MCF 10A (cell line): ENCODE measurements at regions not wholly inside any gene's neighbourhood (a gene's known extent, or its start where the extent isn't known, plus 50 kb on each side); places are given as distances from the start of the nearest gene placed in this dataset.

ENCODE experiments used
- BruUV-seq: library from RNA; stranded (reverse); fragments of 400-500 nt; replicated peaks from 2 replicates; lab custom pipeline; 2021; lab: Mats Ljungman, UMichigan
- CTCF ChIA-PET: fragments of 300-600 bp; sonication (Branson Sonifier 250); formaldehyde crosslinking; extraction: SDS; loops from one replicate; lab custom pipeline; 2021; ENCODE audit warnings: antibody characterized with exemption, inconsistent platforms; lab: Yijun Ruan, JAX
- POLR2A ChIA-PET: fragments of 300-600, 350-650 bp; sonication (Branson Sonifier 250); formaldehyde crosslinking; extraction: SDS; loops from one replicate; lab custom pipeline; 2020; ENCODE audit warnings: antibody characterized with exemption, inconsistent platforms; lab: Yijun Ruan, JAX
- DNase-seq: peaks from one replicate; pipeline ENCODE4 v3.0.0-alpha.2; 2018; ENCODE audit not compliant: unreplicated experiment
- H3K27ac Mint-ChIP-seq: one replicate; pipeline ENCODE4 v1.8.0; 2022; ENCODE audit warnings: mild to moderate bottlenecking, low read depth, mixed read lengths; ENCODE audit not compliant: unreplicated experiment
- H3K27me3 Mint-ChIP-seq: one replicate; pipeline ENCODE4 v1.8.0; 2022; ENCODE audit warnings: mixed read lengths; ENCODE audit not compliant: insufficient read depth, unreplicated experiment
- H3K36me3 Mint-ChIP-seq: one replicate; pipeline ENCODE4 v1.8.0; 2022; ENCODE audit warnings: mild to moderate bottlenecking, moderate library complexity, mixed read lengths; ENCODE audit not compliant: insufficient read depth, unreplicated experiment
- H3K4me1 Mint-ChIP-seq: one replicate; pipeline ENCODE4 v1.8.0; 2022; ENCODE audit warnings: mixed read lengths; ENCODE audit not compliant: insufficient read depth, unreplicated experiment
- H3K4me3 Mint-ChIP-seq: one replicate; pipeline ENCODE4 v1.8.0; 2022; ENCODE audit warnings: mild to moderate bottlenecking, moderate library complexity, mixed read lengths; ENCODE audit not compliant: unreplicated experiment
- H3K9me3 Mint-ChIP-seq: one replicate; pipeline ENCODE4 v1.8.0; 2022; ENCODE audit warnings: mixed read lengths; ENCODE audit not compliant: unreplicated experiment
- CTCF ChIP-seq: fragments of 200-600 bp; IDR thresholded peaks from one replicate; pipeline ENCODE4 v1.8.0; 2022; ENCODE audit warnings: antibody characterized with exemption, mild to moderate bottlenecking; ENCODE audit not compliant: unreplicated experiment
- intact Hi-C: fragments of 100-400 bp; cut with micrococcal nuclease; formaldehyde crosslinking; loops from 2 replicates; pipeline ENCODE4 v1.14.1; 2022

GRCh38 chr6:29999416-29999815 lies 57.1 kb downstream of the HLA-A start:
- CTCF ChIA-PET, result no interaction called here
- H3K4me1 Mint-ChIP-seq, result peaks cover 28% of the 10 kb centered on the region
- BruUV-seq, result no TSS peak
- H3K36me3 Mint-ChIP-seq, result no peaks in the 10 kb centered on the region
- H3K9me3 Mint-ChIP-seq, result no peaks in the 10 kb centered on the region
- no peak for DNase-seq
- no peaks in the 10 kb centered on the region for H3K27me3 Mint-ChIP-seq
- TF ChIP-seq CTCF, result no peak
- H3K4me3 Mint-ChIP-seq, result no peak overlapping the region
- intact Hi-C loops, result loop anchor here (10.0 kb wide), 1 partner anchor 295 kb away; no protein-coding TSS in a partner anchor
- no peak overlapping the region for H3K27ac Mint-ChIP-seq
- POLR2A ChIA-PET, result no interaction called here

GRCh38 chr6:30000156-30000791 lies 57.9 kb downstream of the HLA-A start:
- ChIA-PET POLR2A (no interaction called here), CTCF (interaction anchor here (0.8 kb wide), 1 partner anchor 14 kb away, joined by 3 read pairs; no protein-coding TSS in a partner anchor)
- Mint-ChIP-seq H3K4me1 (peaks cover 21% of the 10 kb centered on the region), H3K4me3 (no peak overlapping the region), H3K27me3 (no peaks in the 10 kb centered on the region), H3K9me3 (no peaks in the 10 kb centered on the region), H3K36me3 (no peaks in the 10 kb centered on the region), H3K27ac (no peak overlapping the region)
- no peak for DNase-seq
- no TSS peak for BruUV-seq
- intact Hi-C loops, result no loop called here
- TF ChIP-seq CTCF, result no peak

- peaks cover 4% of the 10 kb centered on the region for H3K36me3 Mint-ChIP-seq
- DNase-seq, result peak; percentile 24
- BruUV-seq, result no TSS peak
- H3K4me1 Mint-ChIP-seq, result no peaks in the 10 kb centered on the region
- H3K4me3 Mint-ChIP-seq, result no peak overlapping the region
- H3K27ac Mint-ChIP-seq, result no peak overlapping the region
- TF ChIP-seq CTCF, result no peak
- no peaks in the 10 kb centered on the region for H3K27me3 Mint-ChIP-seq
- intact Hi-C loops, result no loop called here
- ChIA-PET CTCF (interaction anchor here (1.2 kb wide), 1 partner anchor 10 kb away, joined by 6 read pairs; no protein-coding TSS in a partner anchor), POLR2A (no interaction called here)
- no peaks in the 10 kb centered on the region for H3K9me3 Mint-ChIP-seq
Measured at GRCh38 chr6:30002871-30003270, 58.2 kb upstream of the POLR1H start.

GRCh38 chr6:30005482-30005881 lies 55.6 kb upstream of the POLR1H start:
- BruUV-seq, result no TSS peak
- no peaks in the 10 kb centered on the region for H3K27me3 Mint-ChIP-seq
- no peaks in the 10 kb centered on the region for H3K4me1 Mint-ChIP-seq
- H3K27ac Mint-ChIP-seq, result no peak overlapping the region
- no peak for DNase-seq
- no peak overlapping the region for H3K4me3 Mint-ChIP-seq
- H3K9me3 Mint-ChIP-seq, result no peaks in the 10 kb centered on the region
- intact Hi-C loops, result no loop called here
- ChIA-PET POLR2A (no interaction called here), CTCF (interaction anchor here (0.7 to 0.8 kb wide), 3 partner anchors 126 to 309 kb away, joined by 3 read pairs; no protein-coding TSS in a partner anchor)
- no peak for TF ChIP-seq CTCF
- H3K36me3 Mint-ChIP-seq, result peaks cover 4% of the 10 kb centered on the region
